Neural cell (in vitro differentiated cells): ENCODE measurements at regions not wholly inside any gene's neighbourhood (a gene's known extent, or its start where the extent isn't known, plus 50 kb on each side); places are given as distances from the start of the nearest gene placed in this dataset.

Experiments
- H2AFZ ChIP-seq: fragments of 200-600, 300-800 bp; sonication (generic), shearing (Covaris generic); 2 replicates; pipeline ENCODE4 v1.6.0; 2014; ENCODE audit warnings: low read depth, mild to moderate bottlenecking, antibody characterized with exemption, low read length, moderate library complexity
- H3F3A ChIP-seq: fragments of 200-600 bp; shearing (Covaris generic); 2 replicates; pipeline ENCODE4 v1.6.1; 2016; ENCODE audit warnings: mild to moderate bottlenecking, moderate library complexity, mixed read lengths, antibody characterized with exemption, low read length; ENCODE audit not compliant: insufficient read depth, poor library complexity, severe bottlenecking
- H3K27ac ChIP-seq: fragments of 200-600, 300-800 bp; sonication (generic), shearing (Covaris generic); 2 replicates; pipeline ENCODE4 v1.5.1; 2014; ENCODE audit warnings: mild to moderate bottlenecking, low read length, moderate library complexity
- H3K27me3 ChIP-seq: fragments of 300-800, 200-600 bp; sonication (generic), shearing (Covaris generic); 2 replicates; pipeline ENCODE4 v1.6.0; 2014; ENCODE audit warnings: mild to moderate bottlenecking, low read depth, low read length, moderate library complexity; ENCODE audit not compliant: insufficient read depth
- H3K36me3 ChIP-seq: fragments of 300-800, 200-600 bp; sonication (generic), shearing (Covaris generic); 2 replicates; pipeline ENCODE4 v1.5.1; 2014; ENCODE audit warnings: mild to moderate bottlenecking, antibody characterized with exemption, low read length, moderate library complexity; ENCODE audit not compliant: insufficient read depth
- H3K4me2 ChIP-seq: fragments of 300-800, 200-600 bp; sonication (generic), shearing (Covaris generic); 2 replicates; pipeline ENCODE4 v1.6.0; 2014; ENCODE audit warnings: mild to moderate bottlenecking, low read length
- H3K4me3 ChIP-seq: fragments of 300-800, 200-600 bp; sonication (generic), shearing (Covaris generic); 2 replicates; pipeline ENCODE4 v1.5.1; 2014; ENCODE audit warnings: mild to moderate bottlenecking, low read length, moderate library complexity
- H3K79me2 ChIP-seq: fragments of 200-600 bp; shearing (Covaris generic); replicated peaks from 2 replicates; pipeline ENCODE4 v1.6.0; 2014; ENCODE audit warnings: mild to moderate bottlenecking, low read length, moderate library complexity; ENCODE audit not compliant: insufficient read depth
- H3K9ac ChIP-seq: fragments of 300-800, 200-600 bp; sonication (generic), shearing (Covaris generic); 2 replicates; pipeline ENCODE4 v1.6.1; 2016; ENCODE audit warnings: mild to moderate bottlenecking, low read length, mixed read lengths
- H3K9me2 ChIP-seq: fragments of 200-600 bp; shearing (Covaris generic); 2 replicates; pipeline ENCODE4 v1.6.1; 2016; ENCODE audit warnings: mild to moderate bottlenecking, low read length, mixed read lengths; ENCODE audit not compliant: insufficient read depth
- H3K9me3 ChIP-seq: fragments of 200-600, 300-800 bp; sonication (generic), shearing (Covaris generic); 2 replicates; pipeline ENCODE4 v1.6.1; 2016; ENCODE audit warnings: mild to moderate bottlenecking, mixed run types, low read length, moderate library complexity, mixed read lengths
- H4K20me1 ChIP-seq: fragments of 200-600 bp; shearing (Covaris generic); 2 replicates; pipeline ENCODE4 v1.6.1; 2016; ENCODE audit warnings: mild to moderate bottlenecking, mixed run types; ENCODE audit not compliant: insufficient read depth
- EP300 ChIP-seq: fragments of 450-650 bp; conservative IDR thresholded peaks from 2 replicates; pipeline ENCODE4 v1.6.1; 2014; ENCODE audit warnings: antibody characterized with exemption, mild to moderate bottlenecking, moderate library complexity; ENCODE audit not compliant: poor library complexity, severe bottlenecking
- EZH2 ChIP-seq: fragments of 200-600, 300-800 bp; shearing (Covaris generic), sonication (generic); IDR thresholded peaks from 2 replicates; pipeline ENCODE4 v1.6.1; 2014; ENCODE audit warnings: antibody characterized with exemption, low read length, borderline replicate concordance, mild to moderate bottlenecking; ENCODE audit not compliant: insufficient read depth, poor library complexity, severe bottlenecking
- MXI1 ChIP-seq: fragments of 450-650 bp; conservative IDR thresholded peaks from 2 replicates; pipeline ENCODE4 v1.6.1; 2014; ENCODE audit warnings: antibody characterized with exemption, mild to moderate bottlenecking; ENCODE audit not compliant: poor library complexity, severe bottlenecking
- POLR2AphosphoS5 ChIP-seq: IDR thresholded peaks from 2 replicates; pipeline ENCODE4 v1.6.1; 2012
- RAD21 ChIP-seq: fragments of 450-650 bp; conservative IDR thresholded peaks from 2 replicates; pipeline ENCODE4 v1.6.1; 2014; ENCODE audit warnings: antibody characterized with exemption, mild to moderate bottlenecking, moderate library complexity
- REST ChIP-seq: IDR thresholded peaks from 2 replicates; pipeline ENCODE4 v1.6.1; 2012; ENCODE audit warnings: borderline replicate concordance
- SMC3 ChIP-seq: fragments of 450-650 bp; conservative IDR thresholded peaks from 2 replicates; pipeline ENCODE4 v1.6.1; 2014; ENCODE audit warnings: antibody characterized with exemption, mild to moderate bottlenecking, moderate library complexity; ENCODE audit not compliant: poor library complexity
- TAF1 ChIP-seq: IDR thresholded peaks from 2 replicates; pipeline ENCODE4 v1.6.1; 2012; ENCODE audit warnings: low read depth
- TF ChIP-seq, protein P1 (sequence below): fragments of 450-650 bp; IDR thresholded peaks from 2 replicates; pipeline ENCODE4 v1.5.1; 2014; ENCODE audit warnings: antibody characterized with exemption, mild to moderate bottlenecking, moderate library complexity; ENCODE audit not compliant: poor library complexity, severe bottlenecking

DNA sequence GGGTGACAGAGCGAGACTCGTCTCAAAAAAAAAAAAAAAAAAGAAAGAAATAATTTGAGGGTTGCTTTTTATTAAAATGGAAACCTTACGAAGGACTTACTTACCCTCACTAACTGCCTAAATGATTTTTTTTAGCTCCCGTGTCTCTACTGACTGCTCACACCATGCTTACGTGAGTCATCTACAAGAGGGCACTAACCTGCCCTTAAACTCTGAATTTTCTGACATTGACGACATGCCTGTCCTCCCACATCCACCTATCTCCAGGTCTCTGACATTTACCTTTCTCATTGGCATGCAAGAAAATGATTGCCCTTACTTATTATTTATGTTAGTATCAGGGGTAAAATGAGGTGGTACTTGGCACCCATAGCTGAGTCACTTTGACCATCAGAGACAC, 1286.3 kb upstream of the AUTS2 start:
- Histone ChIP-seq H3K9me2 (no peaks in the 10 kb centered on the region), H3K9me3 (no peaks in the 10 kb centered on the region), H4K20me1 (no peaks in the 10 kb centered on the region), H3K9ac (no peak overlapping the region), H3F3A (no peaks in the 10 kb centered on the region), H3K4me2 (no peak overlapping the region), H3K79me2 (no peaks in the 10 kb centered on the region), H3K27me3 (no peaks in the 10 kb centered on the region), H3K4me3 (no peak overlapping the region), H3K27ac (no peak overlapping the region), H3K36me3 (no peaks in the 10 kb centered on the region), H2AFZ (no peak overlapping the region)
- TF ChIP-seq TAF1 (no peak), MXI1 (no peak), REST (no peak), SMC3 (no peak), EZH2 (no peak), RAD21 (no peak), EP300 (no peak), POLR2AphosphoS5 (no peak)
- TF ChIP-seq, protein P1, sequence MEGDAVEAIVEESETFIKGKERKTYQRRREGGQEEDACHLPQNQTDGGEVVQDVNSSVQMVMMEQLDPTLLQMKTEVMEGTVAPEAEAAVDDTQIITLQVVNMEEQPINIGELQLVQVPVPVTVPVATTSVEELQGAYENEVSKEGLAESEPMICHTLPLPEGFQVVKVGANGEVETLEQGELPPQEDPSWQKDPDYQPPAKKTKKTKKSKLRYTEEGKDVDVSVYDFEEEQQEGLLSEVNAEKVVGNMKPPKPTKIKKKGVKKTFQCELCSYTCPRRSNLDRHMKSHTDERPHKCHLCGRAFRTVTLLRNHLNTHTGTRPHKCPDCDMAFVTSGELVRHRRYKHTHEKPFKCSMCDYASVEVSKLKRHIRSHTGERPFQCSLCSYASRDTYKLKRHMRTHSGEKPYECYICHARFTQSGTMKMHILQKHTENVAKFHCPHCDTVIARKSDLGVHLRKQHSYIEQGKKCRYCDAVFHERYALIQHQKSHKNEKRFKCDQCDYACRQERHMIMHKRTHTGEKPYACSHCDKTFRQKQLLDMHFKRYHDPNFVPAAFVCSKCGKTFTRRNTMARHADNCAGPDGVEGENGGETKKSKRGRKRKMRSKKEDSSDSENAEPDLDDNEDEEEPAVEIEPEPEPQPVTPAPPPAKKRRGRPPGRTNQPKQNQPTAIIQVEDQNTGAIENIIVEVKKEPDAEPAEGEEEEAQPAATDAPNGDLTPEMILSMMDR: no peak

- H2AFZ ChIP-seq: no peak overlapping the region
- no peak overlapping the region for H3K4me2 ChIP-seq
- no peaks in the 10 kb centered on the region for H3K9me3 ChIP-seq
- H3K36me3 ChIP-seq: no peaks in the 10 kb centered on the region
- no peaks in the 10 kb centered on the region for H3K9me2 ChIP-seq
- H3K27me3 ChIP-seq: no peaks in the 10 kb centered on the region
- no peaks in the 10 kb centered on the region for H3K79me2 ChIP-seq
- no peak overlapping the region for H3K9ac ChIP-seq
- no peak for TF ChIP-seq MXI1
- TF ChIP-seq, protein P1: no peak
- no peak for TF ChIP-seq TAF1
- TF ChIP-seq REST: no peak
- TF ChIP-seq SMC3: no peak
- TF ChIP-seq EP300: no peak
- no peak for TF ChIP-seq EZH2
- no peak for TF ChIP-seq POLR2AphosphoS5
- TF ChIP-seq RAD21: no peak
- no peaks in the 10 kb centered on the region for H4K20me1 ChIP-seq
- no peak overlapping the region for H3K4me3 ChIP-seq
- H3F3A ChIP-seq: no peaks in the 10 kb centered on the region
- no peak overlapping the region for H3K27ac ChIP-seq
Measured at GRCh38 chr7:68313806-68314205, 1284.5 kb upstream of the AUTS2 start.
